HG02885 (cell line): ENCODE measurements at regions not wholly inside any gene's neighbourhood (a gene's known extent, or its start where the extent isn't known, plus 50 kb on each side); places are given as distances from the start of the nearest gene placed in this dataset.
A peak's percentile ranks its signal among the peaks of the same experiment; 100 is the strongest.

Experiments used
- ATAC-seq: cut with Tn5 transposase; IDR thresholded peaks from one replicate; pipeline ENCODE4 v1.9.1; 2021; ENCODE audit warnings: mild to moderate bottlenecking; ENCODE audit not compliant: unreplicated experiment, poor library complexity

GRCh38 chr15:77557564-77557963 lies 75.1 kb downstream of the LINGO1 start:
- no peak for ATAC-seq

DNA sequence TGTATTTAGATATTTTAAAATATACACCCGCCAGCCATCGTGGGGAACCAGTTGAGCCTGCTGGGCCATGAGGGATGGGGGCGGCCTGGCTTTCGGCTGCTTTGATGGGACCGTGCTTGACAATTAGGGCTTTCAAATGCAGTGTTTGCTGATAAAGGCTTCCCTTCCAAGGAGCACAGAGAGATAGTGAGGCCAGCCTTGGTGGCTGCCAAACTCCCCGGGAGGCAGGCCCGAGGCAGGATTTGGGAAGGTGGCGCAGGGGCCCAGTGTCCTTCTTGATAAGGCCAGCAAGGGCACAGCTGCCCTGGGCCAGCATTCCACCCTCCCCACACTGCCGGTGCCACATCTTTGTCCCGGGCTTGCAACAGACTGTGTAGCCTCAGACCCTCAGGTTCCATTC lies 75.6 kb downstream of the LINGO1 start:
- no peak for ATAC-seq

- no peak for ATAC-seq
Observed at GRCh38 chr15:77556622-77557021, 76.1 kb downstream of the LINGO1 start.

GRCh38 chr15:77555232-77555631 lies 77.5 kb downstream of the LINGO1 start:
- ATAC-seq: no peak

GRCh38 chr15:77554306-77555080 lies 78.2 kb downstream of the LINGO1 start:
- ATAC-seq: no peak

DNA sequence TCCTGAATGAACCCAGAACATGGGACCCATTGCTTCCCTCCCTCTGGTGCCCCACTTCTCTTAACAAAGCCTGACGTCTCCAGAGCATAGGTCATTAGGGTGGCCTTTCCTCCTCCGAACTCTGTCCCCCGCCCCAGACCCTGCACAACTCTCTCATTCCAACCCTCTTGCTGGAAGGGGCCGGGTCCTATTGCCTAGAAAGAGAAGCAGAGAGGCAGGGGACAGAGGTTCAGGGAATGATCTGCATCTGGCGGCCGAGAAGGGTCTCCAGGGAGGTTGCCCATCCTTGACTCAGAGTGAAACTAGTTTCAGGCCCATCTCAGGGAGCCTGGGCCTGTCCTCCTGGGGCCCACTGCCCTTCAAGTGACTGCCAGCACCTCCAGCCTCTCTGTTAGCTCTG lies 79.0 kb downstream of the LINGO1 start:
- no peak for ATAC-seq

DNA sequence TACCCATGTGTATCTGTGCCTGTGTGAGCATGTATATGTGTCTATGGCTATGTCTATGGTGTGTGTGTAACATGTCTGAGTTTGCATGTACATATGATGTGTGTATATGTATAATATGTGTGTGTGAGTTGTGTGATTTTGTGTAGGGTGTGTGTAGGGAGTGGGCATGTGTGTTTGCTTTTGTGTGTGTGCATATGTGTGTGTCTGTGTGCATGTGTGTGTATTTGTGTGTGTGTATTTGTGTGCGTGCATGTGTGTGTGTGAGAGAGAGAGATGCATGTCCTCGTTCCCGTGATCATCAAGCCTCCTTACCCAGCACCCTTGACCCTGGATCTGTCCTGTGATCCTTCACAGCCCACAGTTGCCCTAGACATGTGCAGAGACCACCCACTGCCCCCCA lies 79.5 kb downstream of the LINGO1 start:
- ATAC-seq: no peak

- ATAC-seq: no peak
Observed at GRCh38 chr15:77552066-77552465, 80.6 kb downstream of the LINGO1 start.

- ATAC-seq: no peak
Observed at GRCh38 chr15:77550301-77551251, 82.1 kb downstream of the LINGO1 start.

GRCh38 chr15:77549576-77550288 lies 83.0 kb downstream of the LINGO1 start:
- no peak for ATAC-seq

DNA sequence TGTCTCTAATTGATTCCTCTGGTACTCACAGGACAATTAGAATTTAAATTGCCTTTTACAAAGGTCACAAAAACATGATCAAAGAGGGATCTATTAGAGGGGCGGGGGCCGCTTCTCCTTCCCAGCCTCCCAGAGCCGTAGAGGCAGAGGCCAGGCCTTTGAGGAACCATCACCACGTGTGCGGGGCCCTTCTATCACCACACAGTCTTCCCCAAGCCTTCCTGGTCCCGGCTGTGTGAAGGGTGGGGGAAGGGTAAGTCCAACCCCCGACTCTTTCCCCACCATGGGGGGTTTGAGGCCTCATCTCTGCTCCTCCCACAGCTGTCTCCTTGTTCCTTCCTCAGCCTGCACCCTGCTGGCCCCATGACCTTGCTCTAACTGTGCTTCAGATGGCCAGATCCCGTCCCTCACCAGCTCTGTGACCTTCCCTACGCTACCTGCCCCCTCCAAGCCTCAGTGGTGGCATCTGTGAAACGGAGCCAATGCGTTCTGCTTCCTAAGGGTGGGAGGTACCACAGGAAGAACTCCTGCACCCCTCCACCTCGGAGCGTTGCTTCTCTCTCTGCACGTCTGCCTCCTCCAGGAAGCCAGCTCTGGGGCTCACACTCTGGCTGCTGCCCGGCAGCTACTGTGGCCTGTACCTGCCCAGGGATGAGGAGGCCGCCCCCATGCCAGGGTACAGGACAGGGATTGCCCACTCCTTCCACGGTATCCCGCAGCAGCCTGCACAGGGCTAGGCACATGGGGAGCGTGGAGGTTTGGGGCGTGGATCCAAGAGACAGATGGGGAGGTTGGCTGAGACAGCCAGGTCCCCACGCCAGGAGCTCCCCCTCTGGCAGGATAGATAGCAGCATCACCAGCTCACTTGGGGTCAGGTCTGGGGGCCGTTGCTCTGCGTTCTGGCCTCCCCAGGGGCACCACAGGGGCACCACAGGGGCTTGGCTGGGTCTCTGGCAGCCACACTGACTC lies 83.8 kb downstream of the LINGO1 start:
- no peak for ATAC-seq

DNA sequence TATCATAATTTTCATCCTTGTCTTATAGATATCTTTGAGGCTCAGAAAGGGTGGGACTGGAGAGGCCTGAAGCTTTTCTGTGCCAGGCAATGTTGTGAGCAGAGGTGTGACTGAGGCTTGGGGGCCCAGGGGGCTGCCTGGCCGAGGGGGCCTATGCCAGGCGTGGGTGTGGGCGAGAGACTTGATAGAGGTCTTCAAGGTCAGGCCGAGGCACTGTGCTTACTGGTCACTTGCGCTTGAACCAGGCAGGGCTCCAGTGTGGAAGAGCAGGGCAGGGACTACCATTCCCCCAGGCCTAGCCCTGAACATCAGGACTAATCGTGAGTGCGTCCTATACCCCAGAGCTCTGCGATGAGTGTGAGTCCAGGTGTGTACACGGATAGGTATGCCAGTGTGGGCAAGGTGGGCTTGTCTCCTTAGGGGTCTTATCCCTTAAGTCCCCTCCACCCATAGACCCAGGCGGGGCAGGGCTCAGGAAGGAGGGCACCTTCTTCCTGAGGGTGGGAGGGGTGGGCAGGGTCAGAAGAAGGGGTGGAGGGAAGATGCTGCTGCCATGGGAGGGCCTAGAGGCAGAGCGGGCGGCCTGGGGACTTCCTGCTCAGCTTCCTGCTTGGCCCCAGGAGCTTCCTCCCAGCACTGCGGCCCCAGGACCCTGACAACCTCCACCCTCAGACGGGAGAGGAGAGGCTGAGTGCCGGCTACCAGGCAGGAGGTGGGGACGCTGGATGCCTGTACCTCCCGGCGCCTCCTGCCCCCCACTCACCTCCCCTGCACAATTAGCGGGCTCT lies 84.7 kb downstream of the LINGO1 start:
- no peak for ATAC-seq

DNA sequence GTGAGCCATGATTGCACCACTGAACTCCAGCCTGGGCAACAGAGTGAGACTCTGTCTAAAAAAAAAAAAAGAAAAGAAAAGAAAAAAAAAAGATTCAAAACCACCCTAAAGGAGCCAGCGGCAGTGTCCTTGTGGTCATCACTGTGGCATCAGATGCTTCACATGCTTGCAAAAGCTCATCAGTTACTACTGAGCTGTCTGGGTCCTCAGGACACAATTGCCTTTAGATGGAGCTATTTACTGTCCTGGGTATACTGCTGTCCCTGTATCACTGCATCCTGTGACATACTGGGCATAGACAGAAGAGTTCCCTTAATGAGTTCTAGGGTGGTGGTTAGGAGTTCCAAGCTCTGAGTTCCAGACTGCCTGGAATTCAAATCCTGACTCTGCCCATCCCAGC lies 85.8 kb downstream of the LINGO1 start:
- no peak for ATAC-seq

- ATAC-seq: no peak
Observed at GRCh38 chr15:77546050-77546501, 86.6 kb downstream of the LINGO1 start.

GRCh38 chr15:77545058-77545457 lies 87.7 kb downstream of the LINGO1 start:
- no peak for ATAC-seq

- no peak for ATAC-seq
Observed at GRCh38 chr15:77544162-77544561, 88.5 kb downstream of the LINGO1 start.

GRCh38 chr15:77543159-77543882 lies 89.4 kb downstream of the LINGO1 start:
- peak; percentile 75 for ATAC-seq

DNA sequence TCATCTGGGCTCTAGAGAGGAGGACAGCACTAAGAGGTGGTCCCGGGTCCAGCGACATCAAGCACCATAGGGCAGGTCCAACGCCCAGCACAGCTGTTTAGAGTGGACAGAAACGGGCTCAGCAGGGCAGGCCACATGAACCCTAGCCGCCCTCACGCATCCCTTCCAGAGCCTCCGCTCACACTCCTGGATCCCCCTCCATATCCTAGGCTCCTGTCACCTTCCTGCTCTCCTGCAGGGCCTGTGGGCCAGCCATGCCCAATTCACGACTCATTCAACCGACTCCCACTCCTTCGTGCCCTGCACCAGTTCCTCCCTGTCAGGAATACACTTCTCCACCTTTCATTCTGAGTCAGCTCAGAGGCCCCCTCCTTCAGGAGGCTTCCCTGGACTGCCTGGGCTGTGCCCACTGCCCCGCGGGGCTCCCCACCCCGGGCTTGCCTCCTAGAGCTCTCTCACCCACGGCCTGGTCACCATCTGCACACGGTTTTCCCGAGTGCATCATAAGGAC lies 90.2 kb downstream of the LINGO1 start:
- no peak for ATAC-seq
